Activated naive CD8-positive, alpha-beta T cell treated with anti-CD3 and anti-CD28 coated beads, Interleukin-2, amount 50 U/mL, for 24 hours (primary cell): ENCODE measurements at regions not wholly inside any gene's neighbourhood (a gene's known extent, or its start where the extent isn't known, plus 50 kb on each side); places are given as distances from the start of the nearest gene placed in this dataset.
"Not testable (repeated sequence)": the region's sequence is repeated elsewhere in the genome, so short reads cannot be mapped to it uniquely, and the experiment has no call there.

ENCODE experiments used
- ATAC-seq: fragments of 150-1000 bp; cut with Tn5 transposase; one replicate; pipeline ENCODE4 v1.10.0; 2021
- DNase-seq: peaks from one replicate; pipeline ENCODE4 v3.0.0; 2021
- H3K27ac Mint-ChIP-seq: one replicate; pipeline ENCODE4 v1.8.0; 2021; ENCODE audit warnings: mild to moderate bottlenecking, mixed read lengths
- H3K27me3 Mint-ChIP-seq: one replicate; pipeline ENCODE4 v1.8.0; 2021; ENCODE audit warnings: mixed read lengths
- H3K36me3 Mint-ChIP-seq: one replicate; pipeline ENCODE4 v1.8.0; 2021; ENCODE audit warnings: low read depth, mixed read lengths
- H3K4me1 Mint-ChIP-seq: one replicate; pipeline ENCODE4 v1.8.0; 2021; ENCODE audit warnings: mixed read lengths
- H3K4me3 Mint-ChIP-seq: one replicate; pipeline ENCODE4 v1.8.0; 2021; ENCODE audit warnings: mild to moderate bottlenecking, moderate library complexity, mixed read lengths
- H3K9me3 Mint-ChIP-seq: one replicate; pipeline ENCODE4 v1.8.0; 2021; ENCODE audit warnings: mixed read lengths

DNA sequence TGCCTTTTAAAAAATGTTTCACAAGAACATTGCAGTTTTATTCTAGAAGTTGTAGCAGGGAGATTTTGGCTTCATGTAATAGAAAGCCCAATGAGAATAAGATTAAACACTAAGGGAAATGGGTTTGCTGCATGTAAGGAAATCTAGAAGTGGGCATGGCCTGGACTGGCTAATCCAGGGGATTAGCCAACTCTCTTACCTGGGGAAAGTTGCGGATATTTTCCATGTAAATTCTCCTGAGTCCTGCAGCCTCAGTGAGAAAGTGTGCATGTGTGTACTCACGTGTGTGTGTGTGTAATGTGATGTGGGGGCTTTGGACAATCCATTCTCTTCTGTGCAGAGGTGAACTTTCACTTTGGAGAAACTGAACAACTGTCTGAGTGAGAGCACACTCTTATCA lies 775.1 kb upstream of the TPTE start:
- H3K4me1 Mint-ChIP-seq, H3K4me3 Mint-ChIP-seq, DNase-seq, H3K27me3 Mint-ChIP-seq, ATAC-seq, H3K9me3 Mint-ChIP-seq, H3K36me3 Mint-ChIP-seq, H3K27ac Mint-ChIP-seq: not testable (repeated sequence)

DNA sequence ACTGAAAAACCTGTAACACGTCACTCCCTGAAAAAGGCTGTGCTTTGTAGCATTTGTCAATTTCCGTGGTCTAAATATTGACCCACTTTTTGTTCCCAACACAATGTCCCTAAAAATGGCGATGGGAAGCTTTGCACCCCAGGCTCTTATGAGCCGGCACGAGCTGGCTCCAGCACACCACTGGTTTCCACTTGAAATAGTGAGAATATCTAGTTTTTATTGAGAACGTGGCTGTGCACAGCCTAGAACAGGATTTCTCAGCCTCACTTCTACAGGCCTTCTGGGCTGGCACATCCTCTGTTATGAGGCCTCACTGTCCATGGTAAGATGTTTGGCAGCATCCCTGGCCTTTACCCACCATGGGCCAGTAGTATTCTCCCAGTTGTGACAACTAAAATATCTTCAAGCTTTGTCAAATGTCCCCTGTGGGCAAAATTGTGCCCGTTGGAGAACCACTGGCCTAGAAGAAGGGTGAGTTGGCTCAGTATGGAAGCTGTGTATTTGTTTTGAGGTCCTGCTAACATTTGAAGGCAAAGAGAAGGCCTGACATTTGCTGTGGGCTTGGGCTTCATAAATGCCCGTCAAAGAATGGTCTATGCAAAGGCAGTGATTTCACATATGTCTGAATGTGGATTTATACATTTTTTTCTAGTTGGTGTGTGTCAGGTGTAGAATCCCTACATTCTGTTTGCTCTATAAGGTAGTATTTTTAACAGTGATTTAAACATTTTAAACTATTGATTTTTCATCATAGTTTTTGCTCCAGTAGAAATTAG lies 774.4 kb upstream of the TPTE start:
- H3K36me3 Mint-ChIP-seq, H3K4me1 Mint-ChIP-seq, H3K27me3 Mint-ChIP-seq, DNase-seq, ATAC-seq, H3K9me3 Mint-ChIP-seq, H3K27ac Mint-ChIP-seq, H3K4me3 Mint-ChIP-seq: not testable (repeated sequence)

DNA sequence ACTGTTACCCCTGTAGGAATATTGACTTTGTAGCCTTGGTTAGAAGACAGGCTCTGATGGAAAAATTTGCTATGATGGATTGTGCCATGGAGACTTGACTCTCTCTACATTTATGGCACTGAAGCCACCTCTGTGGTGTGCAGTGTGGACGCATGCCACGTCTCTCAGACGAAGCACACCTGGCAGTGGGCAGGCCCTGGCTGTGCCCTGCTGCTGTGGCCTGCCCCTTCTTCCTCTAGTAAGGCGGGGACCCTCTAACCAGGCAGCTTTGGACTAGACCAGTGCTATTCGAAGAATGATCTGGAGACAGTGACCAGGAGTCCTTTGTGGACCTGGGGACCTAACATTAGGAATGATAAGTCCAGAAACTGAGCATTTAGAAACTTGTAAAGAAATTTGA lies 773.5 kb upstream of the TPTE start:
- ATAC-seq, H3K36me3 Mint-ChIP-seq, H3K9me3 Mint-ChIP-seq, DNase-seq, H3K4me1 Mint-ChIP-seq, H3K4me3 Mint-ChIP-seq, H3K27me3 Mint-ChIP-seq, H3K27ac Mint-ChIP-seq: not testable (repeated sequence)

DNA sequence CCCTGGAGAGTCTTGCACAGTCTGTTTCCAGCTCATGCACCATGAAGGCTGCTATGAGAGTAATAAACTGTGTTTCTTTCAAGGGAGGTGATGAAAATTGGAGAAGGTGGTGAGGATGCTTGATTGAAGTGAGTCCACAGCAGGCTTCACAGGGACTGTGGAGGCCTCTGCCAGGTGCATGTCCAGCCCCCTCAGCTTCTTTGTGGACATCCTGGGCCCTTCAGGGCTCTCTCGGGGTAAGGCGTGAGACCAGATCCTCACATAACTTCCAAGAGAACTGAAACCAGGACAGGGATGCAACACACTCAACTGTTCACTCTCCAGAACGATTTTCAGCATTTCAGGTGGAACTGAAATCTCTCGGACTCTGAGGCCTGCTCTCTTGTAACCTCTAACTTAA lies 772.9 kb upstream of the TPTE start:
- not testable (repeated sequence) for H3K4me3 Mint-ChIP-seq, H3K9me3 Mint-ChIP-seq, H3K27me3 Mint-ChIP-seq, DNase-seq, H3K4me1 Mint-ChIP-seq, H3K27ac Mint-ChIP-seq, ATAC-seq, H3K36me3 Mint-ChIP-seq

DNA sequence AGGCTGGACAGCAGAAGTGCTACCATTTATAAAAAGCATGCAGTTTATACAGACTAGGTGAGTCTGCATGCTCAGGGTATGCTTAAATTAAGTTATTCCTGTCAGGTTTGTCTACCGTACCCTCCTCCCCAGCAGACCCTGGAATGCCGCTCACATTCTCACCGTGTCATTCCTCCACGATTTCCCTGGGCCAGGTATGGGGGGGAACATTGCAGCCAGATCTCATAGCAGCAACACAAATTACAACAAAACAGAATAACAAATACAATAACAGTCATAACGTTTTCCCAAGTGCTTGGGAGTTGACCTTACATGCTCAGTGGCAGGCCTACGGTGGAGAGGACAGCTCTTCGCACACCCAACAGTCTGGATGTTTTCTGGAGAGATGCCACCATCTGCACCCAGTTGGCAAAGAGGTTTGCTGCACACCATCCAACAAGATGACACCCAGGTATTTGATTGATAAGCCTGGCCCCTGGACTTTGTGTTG lies 771.6 kb upstream of the TPTE start:
- not testable (repeated sequence) for ATAC-seq, H3K36me3 Mint-ChIP-seq, H3K4me3 Mint-ChIP-seq, H3K9me3 Mint-ChIP-seq, H3K27me3 Mint-ChIP-seq, DNase-seq, H3K27ac Mint-ChIP-seq, H3K4me1 Mint-ChIP-seq

DNA sequence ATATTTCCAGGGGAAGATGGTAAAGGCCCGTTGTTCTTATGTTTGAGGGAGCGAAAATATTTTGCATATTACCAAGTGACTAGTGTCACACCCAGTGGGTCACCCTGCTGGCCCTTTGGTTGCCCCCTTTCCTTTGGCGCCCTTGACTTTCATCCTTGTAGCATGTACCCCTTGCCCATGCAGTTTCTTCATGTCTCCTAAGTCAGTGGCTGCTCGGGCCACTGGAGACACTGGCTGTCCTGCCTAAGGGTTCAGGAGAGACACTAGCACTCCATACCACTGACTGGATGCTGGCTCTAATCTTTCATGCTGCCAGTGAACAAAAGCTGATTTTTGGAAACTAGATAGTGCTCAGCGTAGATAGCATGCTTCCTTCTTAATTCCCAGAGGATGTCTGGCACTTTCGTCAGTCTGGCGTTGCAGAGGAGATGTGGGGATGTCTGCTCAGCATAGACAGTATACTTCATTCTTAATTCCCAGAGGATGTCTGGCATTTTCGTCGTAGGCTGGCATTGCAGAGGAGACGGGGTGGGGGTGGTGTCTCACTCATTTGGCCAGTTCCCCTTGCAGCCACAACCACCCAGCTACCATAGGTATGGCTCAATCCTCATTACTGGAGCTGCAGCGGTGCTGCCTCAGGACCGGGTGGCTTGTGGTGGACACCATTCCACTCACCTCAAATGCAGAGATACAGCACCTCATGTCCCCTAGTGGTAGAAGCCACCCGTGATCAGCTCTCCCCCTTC lies 770.9 kb upstream of the TPTE start:
- H3K4me3 Mint-ChIP-seq: no peak overlapping the region
- DNase-seq: no peak
- no peak for ATAC-seq
- no peaks in the 10 kb centered on the region for H3K4me1 Mint-ChIP-seq
- H3K9me3 Mint-ChIP-seq: peaks cover 3% of the 10 kb centered on the region
- H3K27me3 Mint-ChIP-seq: no peaks in the 10 kb centered on the region
- no peaks in the 10 kb centered on the region for H3K36me3 Mint-ChIP-seq
- no peak overlapping the region for H3K27ac Mint-ChIP-seq

DNA sequence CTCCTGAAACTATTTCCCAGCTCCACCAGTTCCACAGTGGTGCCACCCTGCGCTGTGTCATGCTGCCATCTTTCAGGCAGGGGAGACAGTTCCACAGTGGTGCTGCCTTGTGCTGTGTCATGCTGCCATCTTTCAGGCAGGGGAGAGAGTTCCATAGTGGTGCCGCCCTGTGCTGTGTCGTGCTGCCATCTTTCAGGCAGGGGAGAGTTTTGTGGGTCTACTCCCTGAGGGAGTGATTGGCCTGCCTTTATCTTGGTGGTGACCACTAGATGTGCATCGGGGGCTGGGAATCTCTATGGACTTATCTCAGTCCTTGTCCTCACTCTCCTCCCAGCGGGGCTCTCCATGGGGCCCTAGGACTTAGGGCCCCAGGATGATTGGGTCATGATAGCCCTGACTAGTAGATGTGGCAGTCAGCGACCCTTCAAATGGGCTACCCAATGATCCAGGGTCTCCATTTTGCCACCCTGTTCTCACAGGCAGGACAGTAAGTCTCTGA lies 770.2 kb upstream of the TPTE start:
- not testable (repeated sequence) for H3K27me3 Mint-ChIP-seq, ATAC-seq, H3K36me3 Mint-ChIP-seq, H3K27ac Mint-ChIP-seq, H3K4me1 Mint-ChIP-seq, DNase-seq, H3K9me3 Mint-ChIP-seq, H3K4me3 Mint-ChIP-seq

DNA sequence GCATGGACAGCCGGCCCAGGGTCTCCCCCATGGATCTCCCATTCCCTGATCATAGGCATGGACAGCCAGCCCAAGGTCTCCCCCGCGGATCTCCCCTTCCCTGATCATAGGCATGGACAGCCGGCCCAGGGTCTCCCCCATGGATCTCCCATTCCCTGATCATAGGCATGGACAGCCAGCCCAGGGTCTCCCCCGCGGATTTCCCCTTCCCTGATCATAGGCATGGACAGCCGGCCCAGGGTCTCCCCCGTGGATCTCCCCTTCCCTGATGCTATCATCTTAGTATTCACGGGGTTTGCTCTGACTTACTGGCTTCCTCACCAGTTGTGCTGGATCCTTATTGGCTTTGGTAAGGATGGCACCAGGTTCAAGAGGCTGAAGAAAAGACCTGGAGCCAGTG lies 769.4 kb upstream of the TPTE start:
- not testable (repeated sequence) for DNase-seq, H3K4me3 Mint-ChIP-seq, H3K27me3 Mint-ChIP-seq, H3K36me3 Mint-ChIP-seq, H3K27ac Mint-ChIP-seq, H3K9me3 Mint-ChIP-seq, ATAC-seq, H3K4me1 Mint-ChIP-seq

DNA sequence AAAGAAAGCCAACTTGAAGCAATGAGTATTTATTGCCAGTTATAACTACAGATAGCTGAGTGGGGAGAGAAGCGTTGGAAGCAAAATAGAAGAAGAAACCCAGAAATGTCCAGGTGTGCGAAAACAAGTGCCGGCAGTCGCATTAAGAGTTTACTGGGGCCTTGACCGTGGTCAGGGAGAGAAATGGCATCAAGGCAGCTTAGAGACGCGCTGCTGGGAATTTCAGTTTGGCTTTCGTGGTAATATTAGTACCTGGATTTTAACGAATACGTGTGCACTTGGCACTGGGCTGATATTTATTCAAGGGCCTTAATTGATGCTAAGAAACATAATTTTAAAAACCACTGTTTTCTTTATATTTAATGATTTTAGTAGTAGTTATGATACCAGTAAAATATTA lies 767.9 kb upstream of the TPTE start:
- ATAC-seq, H3K27me3 Mint-ChIP-seq, DNase-seq, H3K4me3 Mint-ChIP-seq, H3K27ac Mint-ChIP-seq, H3K9me3 Mint-ChIP-seq, H3K4me1 Mint-ChIP-seq, H3K36me3 Mint-ChIP-seq: not testable (repeated sequence)

DNA sequence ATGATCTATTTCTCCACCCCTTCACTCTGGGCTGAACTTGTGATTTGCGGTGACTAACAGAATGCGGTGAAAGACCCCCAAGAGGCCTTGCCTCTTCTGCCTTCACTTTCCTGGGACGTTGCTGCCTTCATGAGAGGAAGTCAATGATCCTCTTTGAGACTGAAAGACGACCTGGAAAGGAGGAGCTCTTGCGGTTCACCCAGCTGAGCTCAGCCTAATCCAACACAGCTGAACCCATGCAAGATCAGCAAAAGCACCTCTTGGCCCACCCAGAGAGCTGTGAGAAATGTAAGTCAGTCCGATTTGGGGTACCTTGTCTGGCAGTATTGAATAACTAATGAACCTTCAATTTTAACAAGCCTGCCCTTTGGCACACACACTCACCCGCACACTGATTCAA lies 767.4 kb upstream of the TPTE start:
- DNase-seq (no peak), ATAC-seq (no peak)
- Mint-ChIP-seq H3K27ac (no peak overlapping the region), H3K36me3 (no peaks in the 10 kb centered on the region), H3K27me3 (no peaks in the 10 kb centered on the region), H3K4me1 (no peaks in the 10 kb centered on the region), H3K9me3 (peaks cover 3% of the 10 kb centered on the region), H3K4me3 (no peak overlapping the region)

DNA sequence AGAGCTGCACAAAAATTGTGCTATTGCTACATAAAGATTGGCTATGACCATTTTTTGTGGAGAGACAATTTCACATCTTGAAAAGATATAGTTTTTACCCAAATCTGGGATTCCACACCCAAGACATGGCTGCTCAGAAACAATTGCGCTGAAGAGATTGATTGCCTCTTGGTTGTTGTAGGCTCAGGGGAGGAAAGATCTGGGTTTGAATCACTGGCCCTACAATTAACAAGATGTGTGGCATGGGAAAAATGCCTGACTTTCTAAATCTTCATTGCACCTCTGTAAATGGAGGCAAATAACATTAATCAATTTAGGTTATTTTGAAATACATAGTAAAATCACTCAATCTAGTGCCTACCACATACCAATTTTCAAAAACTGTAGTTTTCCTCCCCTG lies 766.9 kb upstream of the TPTE start:
- H3K9me3 Mint-ChIP-seq, H3K36me3 Mint-ChIP-seq, ATAC-seq, H3K4me1 Mint-ChIP-seq, H3K27me3 Mint-ChIP-seq, H3K27ac Mint-ChIP-seq, DNase-seq, H3K4me3 Mint-ChIP-seq: not testable (repeated sequence)

DNA sequence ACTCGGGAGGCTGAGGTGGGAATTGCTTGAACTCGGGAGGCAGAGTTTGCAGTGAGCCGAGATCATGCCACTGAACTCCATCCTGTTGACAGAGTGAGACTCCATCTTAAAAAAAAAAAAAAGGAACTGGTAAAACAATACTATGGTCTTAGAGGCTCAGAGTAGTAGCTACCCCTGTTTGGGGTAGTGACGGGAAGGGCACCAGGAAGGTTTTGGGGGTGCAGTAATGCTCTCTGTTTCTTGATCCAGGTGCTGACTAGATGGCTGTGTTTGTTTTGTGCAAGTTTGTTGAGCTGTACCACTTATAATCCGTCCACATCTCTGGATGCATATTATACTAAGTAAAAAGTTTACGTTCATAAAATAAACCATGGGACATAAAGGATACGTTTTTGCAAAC lies 765.8 kb upstream of the TPTE start:
- no peaks in the 10 kb centered on the region for H3K36me3 Mint-ChIP-seq
- H3K9me3 Mint-ChIP-seq: peaks cover 3% of the 10 kb centered on the region
- H3K4me3 Mint-ChIP-seq: no peak overlapping the region
- H3K27ac Mint-ChIP-seq: no peak overlapping the region
- no peaks in the 10 kb centered on the region for H3K4me1 Mint-ChIP-seq
- no peaks in the 10 kb centered on the region for H3K27me3 Mint-ChIP-seq
- DNase-seq (no peak), ATAC-seq (no peak)

DNA sequence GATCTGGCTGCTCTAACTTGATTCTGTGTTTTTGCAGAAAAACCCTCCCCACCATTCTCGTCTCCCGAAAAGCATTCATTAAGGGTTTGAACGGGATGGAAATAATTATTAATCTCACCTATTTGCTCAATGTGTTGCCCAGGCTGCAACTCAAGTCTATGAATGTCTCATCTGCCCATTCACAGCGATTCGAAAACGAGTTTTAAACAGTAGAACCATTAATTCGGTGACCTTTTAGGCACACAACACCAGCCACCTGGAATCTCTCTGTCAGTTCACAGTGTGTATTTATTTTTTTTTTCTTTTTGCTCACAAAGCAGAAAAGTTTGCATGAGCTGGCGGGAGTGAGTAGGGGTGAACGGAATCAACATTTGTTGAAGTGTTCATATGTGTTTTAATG lies 764.7 kb upstream of the TPTE start:
- no peaks in the 10 kb centered on the region for H3K36me3 Mint-ChIP-seq
- H3K27me3 Mint-ChIP-seq: no peaks in the 10 kb centered on the region
- no peak for ATAC-seq
- peaks cover 3% of the 10 kb centered on the region for H3K9me3 Mint-ChIP-seq
- no peaks in the 10 kb centered on the region for H3K4me1 Mint-ChIP-seq
- H3K27ac Mint-ChIP-seq: no peak overlapping the region
- DNase-seq: no peak
- no peak overlapping the region for H3K4me3 Mint-ChIP-seq

DNA sequence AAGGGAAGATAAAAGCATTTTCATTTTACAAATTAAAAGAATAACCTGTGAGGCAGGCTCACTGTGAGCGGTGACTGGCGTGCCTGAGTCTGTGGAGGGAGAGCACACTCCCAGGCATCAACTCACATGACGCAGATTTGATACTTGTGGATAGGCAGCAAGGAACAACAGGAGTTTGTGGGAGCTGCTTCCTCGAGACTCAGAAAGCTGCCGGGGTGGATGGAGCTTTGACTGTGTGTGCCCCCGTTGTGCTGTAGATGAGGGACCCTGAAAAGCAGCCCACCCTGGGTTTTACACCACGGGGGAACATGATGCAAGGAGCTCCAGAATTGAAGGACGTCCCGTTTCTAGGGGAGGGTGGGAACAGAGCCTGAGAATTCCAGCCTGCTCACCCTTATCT lies 764.3 kb upstream of the TPTE start:
- H3K36me3 Mint-ChIP-seq, ATAC-seq, H3K4me3 Mint-ChIP-seq, H3K27me3 Mint-ChIP-seq, H3K4me1 Mint-ChIP-seq, H3K9me3 Mint-ChIP-seq, H3K27ac Mint-ChIP-seq, DNase-seq: not testable (repeated sequence)

DNA sequence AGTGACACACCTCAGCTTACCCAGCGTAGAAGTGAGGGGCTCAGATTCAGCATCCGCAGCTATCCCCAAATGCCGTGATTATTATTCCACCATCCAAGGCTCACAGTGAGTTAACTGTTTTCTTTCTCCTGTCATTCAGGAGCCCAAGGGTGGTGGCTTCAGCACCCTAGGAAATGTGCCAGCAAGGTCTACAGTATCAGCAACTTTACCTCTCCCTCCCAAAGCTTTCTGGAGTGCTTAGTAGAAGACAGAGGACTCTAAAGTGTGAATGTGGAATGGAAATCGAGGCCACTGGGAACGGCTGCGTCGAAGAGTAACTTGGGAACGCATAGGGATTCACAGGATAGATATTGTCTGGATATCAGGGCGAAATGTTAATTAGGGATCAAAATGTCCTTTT lies 763.8 kb upstream of the TPTE start:
- H3K4me1 Mint-ChIP-seq, DNase-seq, H3K9me3 Mint-ChIP-seq, ATAC-seq, H3K4me3 Mint-ChIP-seq, H3K27me3 Mint-ChIP-seq, H3K27ac Mint-ChIP-seq, H3K36me3 Mint-ChIP-seq: not testable (repeated sequence)
